ENCODE measurements at regions not wholly inside any gene's neighbourhood (a gene's known extent, or its start where the extent isn't known, plus 50 kb on each side); places are given as distances from the start of the nearest gene placed in this dataset.

DNA sequence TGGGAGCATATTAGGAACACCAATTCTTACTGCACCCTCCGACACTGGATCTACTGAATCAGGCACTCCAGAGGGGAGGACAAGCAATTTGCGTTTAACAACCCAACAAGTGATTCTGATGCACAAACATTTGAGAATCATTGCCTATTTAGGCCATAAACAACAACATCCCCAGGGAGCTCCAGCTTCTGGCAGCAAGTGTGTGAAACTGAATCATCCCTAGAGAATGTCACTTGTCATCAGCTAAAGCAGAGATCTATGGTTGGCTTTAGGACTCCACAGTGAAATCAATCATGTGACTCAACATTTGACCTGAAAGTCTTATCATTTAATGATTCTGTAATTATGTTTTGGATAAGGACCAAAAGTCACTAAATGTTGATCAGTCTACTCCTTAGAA lies 505.0 kb upstream of the FLRT2 start:
- no peak for DNase-seq
- Histone ChIP-seq H3K4me3 (no peak overlapping the region), H3K4me1 (no peaks in the 10 kb centered on the region), H3K36me3 (no peaks in the 10 kb centered on the region), H3K9me3 (peaks cover 0 to 2% (median 0%) of the 10 kb centered on the region in 4 donors), H3K27me3 (no peaks in the 10 kb centered on the region), H3K27ac (no peak overlapping the region)
- no peak for TF ChIP-seq POLR2A (IDR thresholded peaks at IDR 0.05)
- TF ChIP-seq EP300 (IDR thresholded peaks at IDR 0.05) = no peak
- TF ChIP-seq, protein P1, sequence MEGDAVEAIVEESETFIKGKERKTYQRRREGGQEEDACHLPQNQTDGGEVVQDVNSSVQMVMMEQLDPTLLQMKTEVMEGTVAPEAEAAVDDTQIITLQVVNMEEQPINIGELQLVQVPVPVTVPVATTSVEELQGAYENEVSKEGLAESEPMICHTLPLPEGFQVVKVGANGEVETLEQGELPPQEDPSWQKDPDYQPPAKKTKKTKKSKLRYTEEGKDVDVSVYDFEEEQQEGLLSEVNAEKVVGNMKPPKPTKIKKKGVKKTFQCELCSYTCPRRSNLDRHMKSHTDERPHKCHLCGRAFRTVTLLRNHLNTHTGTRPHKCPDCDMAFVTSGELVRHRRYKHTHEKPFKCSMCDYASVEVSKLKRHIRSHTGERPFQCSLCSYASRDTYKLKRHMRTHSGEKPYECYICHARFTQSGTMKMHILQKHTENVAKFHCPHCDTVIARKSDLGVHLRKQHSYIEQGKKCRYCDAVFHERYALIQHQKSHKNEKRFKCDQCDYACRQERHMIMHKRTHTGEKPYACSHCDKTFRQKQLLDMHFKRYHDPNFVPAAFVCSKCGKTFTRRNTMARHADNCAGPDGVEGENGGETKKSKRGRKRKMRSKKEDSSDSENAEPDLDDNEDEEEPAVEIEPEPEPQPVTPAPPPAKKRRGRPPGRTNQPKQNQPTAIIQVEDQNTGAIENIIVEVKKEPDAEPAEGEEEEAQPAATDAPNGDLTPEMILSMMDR (IDR thresholded peaks at IDR 0.05) = no peak
- no peak for TF ChIP-seq POLR2AphosphoS5 (IDR thresholded peaks at IDR 0.05)
- intact Hi-C loops (cut with DNase I) = no loop called here
- 73% methylated on average over 2 of the region's 2 CpGs for WGBS, 2 donors

DNA sequence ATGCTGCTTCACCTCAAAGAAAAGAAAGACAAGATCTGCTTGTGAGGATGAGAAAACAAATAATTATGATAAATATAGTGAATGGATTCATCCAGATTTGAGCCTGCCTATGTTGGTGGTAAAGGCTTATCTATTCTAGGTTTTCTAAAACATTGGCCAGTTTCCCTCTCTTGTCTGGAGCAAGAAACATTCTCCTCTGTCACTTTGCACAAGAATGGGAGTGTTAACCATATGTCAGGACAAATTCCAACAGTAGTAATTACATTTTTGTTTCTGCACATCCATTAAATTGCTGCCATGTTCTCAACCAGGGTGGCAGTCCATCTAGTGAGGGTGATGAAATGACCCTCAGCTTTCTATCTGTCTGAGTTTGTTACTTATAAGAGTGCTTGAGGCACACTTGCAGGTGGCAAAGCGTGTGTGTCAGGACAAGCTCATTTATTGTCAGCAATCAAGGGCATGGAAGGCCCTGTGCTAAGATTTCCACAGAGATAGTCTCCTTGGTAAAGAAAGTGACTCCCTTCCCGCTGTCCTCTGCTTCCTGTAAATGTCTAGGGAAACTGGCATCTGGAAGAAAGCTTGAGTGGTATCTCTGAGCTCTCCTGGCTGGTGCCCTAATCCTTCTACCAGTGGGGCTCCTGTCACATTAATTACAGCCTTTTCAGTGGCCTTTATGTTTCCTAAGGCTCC lies 502.1 kb upstream of the FLRT2 start:
- Histone ChIP-seq H3K9me3 (no peaks in the 10 kb centered on the region), H3K27me3 (no peaks in the 10 kb centered on the region), H3K36me3 (no peaks in the 10 kb centered on the region), H3K4me3 (no peak overlapping the region), H3K27ac (no peak overlapping the region), H3K4me1 (no peaks in the 10 kb centered on the region)
- TF ChIP-seq EP300 (IDR thresholded peaks at IDR 0.05) = no peak
- TF ChIP-seq, protein P1 (IDR thresholded peaks at IDR 0.05) = no peak
- TF ChIP-seq POLR2AphosphoS5 (IDR thresholded peaks at IDR 0.05) = no peak
- TF ChIP-seq POLR2A (IDR thresholded peaks at IDR 0.05) = no peak
- 55 to 81% methylated on average over 2 of the region's 2 CpGs for WGBS, 2 donors
- intact Hi-C loops (cut with DNase I) = no loop called here
- DNase-seq = no peak

DNA sequence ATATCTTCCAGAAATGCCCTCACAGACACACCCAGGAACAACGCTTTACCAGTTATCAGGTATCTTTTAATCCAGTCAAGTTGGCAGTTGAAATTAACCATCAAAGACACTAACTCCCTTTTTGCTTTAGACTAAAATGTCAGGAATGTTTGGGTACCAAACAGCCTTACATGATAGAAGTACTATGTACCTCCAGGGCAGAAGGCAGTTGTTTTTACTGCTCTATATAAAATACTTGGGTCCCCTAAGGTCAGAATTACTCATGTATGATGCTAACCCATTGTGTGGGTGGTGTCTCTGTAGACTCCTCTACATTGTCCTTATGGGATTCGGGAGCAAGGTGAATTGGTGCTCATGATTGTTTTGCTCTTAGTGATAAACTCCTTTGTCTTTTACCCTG lies 492.5 kb upstream of the FLRT2 start:
- intact Hi-C loops (cut with DNase I) = no loop called here
- Histone ChIP-seq H3K9me3 (no peaks in the 10 kb centered on the region), H3K4me1 (no peaks in the 10 kb centered on the region), H3K27ac (no peak overlapping the region), H3K27me3 (no peaks in the 10 kb centered on the region), H3K4me3 (no peak overlapping the region), H3K36me3 (no peaks in the 10 kb centered on the region)
- 75 to 90% methylated on average over 2 of the region's 2 CpGs for WGBS, 2 donors
- TF ChIP-seq EP300 (IDR thresholded peaks at IDR 0.05) = no peak
- no peak for TF ChIP-seq POLR2A (IDR thresholded peaks at IDR 0.05)
- TF ChIP-seq POLR2AphosphoS5 (IDR thresholded peaks at IDR 0.05) = no peak
- DNase-seq = no peak

DNA sequence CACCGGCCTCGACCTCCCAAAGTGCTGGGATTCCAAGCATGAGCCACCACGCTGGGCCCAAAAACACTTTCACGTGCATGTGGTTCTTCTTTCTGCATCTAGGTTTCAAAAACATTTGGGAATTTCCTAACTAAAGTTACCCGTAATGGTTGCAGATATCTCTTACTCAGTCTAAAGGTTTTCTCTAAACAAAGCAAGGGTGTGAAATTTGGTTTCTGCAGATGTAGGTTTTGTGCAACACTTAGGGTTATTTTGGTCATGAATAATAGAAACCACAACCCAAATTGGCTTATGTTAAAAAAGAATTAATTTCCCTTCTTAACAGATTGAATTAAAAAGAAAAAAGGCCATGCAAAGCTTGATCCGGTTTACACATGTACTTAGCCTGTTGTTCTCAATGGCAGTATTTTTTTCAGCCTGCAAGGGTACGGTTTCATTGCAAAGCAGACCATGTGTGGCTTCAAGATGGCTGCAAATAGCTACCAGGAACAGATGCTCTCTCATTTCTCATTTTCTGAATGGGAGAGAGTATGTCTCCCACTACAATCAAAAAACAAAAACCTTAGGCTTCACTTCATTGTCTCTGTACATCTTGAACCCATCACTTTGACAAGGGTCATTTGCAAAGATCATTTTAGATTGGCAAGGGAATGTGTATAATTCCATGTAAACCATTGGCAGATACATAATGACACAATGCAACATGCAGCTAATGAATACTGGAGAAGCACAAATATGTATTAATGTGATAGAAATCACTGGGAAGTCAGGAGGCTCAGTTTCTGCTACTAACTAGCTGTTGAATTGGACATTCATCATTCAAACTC lies 491.2 kb upstream of the FLRT2 start:
- 81 to 89% methylated on average over 7 of the region's 7 CpGs for WGBS, 2 donors
- Histone ChIP-seq H3K27me3 (no peaks in the 10 kb centered on the region), H3K36me3 (no peaks in the 10 kb centered on the region), H3K4me3 (no peak overlapping the region), H3K27ac (no peak overlapping the region), H3K4me1 (no peaks in the 10 kb centered on the region), H3K9me3 (no peaks in the 10 kb centered on the region)
- intact Hi-C loops (cut with DNase I) = no loop called here
- no peak for DNase-seq
- no peak for TF ChIP-seq EP300 (IDR thresholded peaks at IDR 0.05)
- no peak for TF ChIP-seq POLR2AphosphoS5 (IDR thresholded peaks at IDR 0.05)
- TF ChIP-seq POLR2A (IDR thresholded peaks at IDR 0.05) = no peak
- TF ChIP-seq, protein P1 (IDR thresholded peaks at IDR 0.05) = no peak

DNA sequence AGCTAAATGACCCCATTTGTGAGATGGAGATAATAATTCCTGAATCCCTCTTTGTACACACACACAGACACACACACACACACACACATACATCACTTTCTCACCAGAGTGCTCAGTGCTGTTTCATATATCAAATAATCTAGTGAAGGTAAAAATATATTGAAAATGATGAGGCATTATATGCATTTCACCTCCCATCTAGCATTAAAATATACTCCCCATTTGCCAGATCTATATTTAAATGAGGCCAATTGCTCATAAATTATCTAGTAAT lies 490.7 kb upstream of the FLRT2 start:
- no peak for TF ChIP-seq POLR2AphosphoS5 (IDR thresholded peaks at IDR 0.05)
- TF ChIP-seq, protein P1 (IDR thresholded peaks at IDR 0.05) = no peak
- TF ChIP-seq EP300 (IDR thresholded peaks at IDR 0.05) = no peak
- TF ChIP-seq POLR2A (IDR thresholded peaks at IDR 0.05) = no peak
- H3K27ac ChIP-seq = no peak overlapping the region
- H3K9me3 ChIP-seq = no peaks in the 10 kb centered on the region
- H3K4me3 ChIP-seq = no peak overlapping the region
- no peaks in the 10 kb centered on the region for H3K27me3 ChIP-seq
- no peak for DNase-seq
- no peaks in the 10 kb centered on the region for H3K36me3 ChIP-seq
- intact Hi-C loops (cut with DNase I) = no loop called here
- no peaks in the 10 kb centered on the region for H3K4me1 ChIP-seq

All from sigmoid colon (tissue), 6 donors.